Right lobe of liver (tissue), 6 donors: ENCODE measurements at regions not wholly inside any gene's neighbourhood (a gene's known extent, or its start where the extent isn't known, plus 50 kb on each side); places are given as distances from the start of the nearest gene placed in this dataset.

Experiments used
- ATAC-seq, 4 donors: fragments of 200-7000 bp; cut with Tn5 transposase; one replicate each; pipeline ENCODE4 v1.9.1; 2020; ENCODE audit warnings: mild to moderate bottlenecking in 4 of 4, moderate library complexity in 4 of 4
- DNase-seq, 3 donors: peaks; one replicate each; pipeline ENCODE4 v3.0.0-alpha.2; 2020
- H3K27ac ChIP-seq, 3 donors: fragments of 200-600 bp; one replicate each; pipeline ENCODE4 v1.8.0; 2022
- H3K27me3 ChIP-seq, 2 donors: fragments of 200-600 bp; one replicate each; pipeline ENCODE4 v1.8.0; 2022
- H3K36me3 ChIP-seq, 4 donors: fragments of 200-600 bp; sonication (generic) in 1 of 4; one replicate each; pipeline versions ENCODE4 v1.5.1 to v1.8.0; 2017 to 2022; ENCODE audit warnings: control low read depth in 1 of 4
- H3K4me1 ChIP-seq, 4 donors: fragments of 200-600 bp; sonication (generic) in 1 of 4; one replicate each; pipeline versions ENCODE4 v1.5.1 to v1.8.0; 2017 to 2022; ENCODE audit warnings: control low read depth in 1 of 4
- H3K4me3 ChIP-seq, 3 donors: fragments of 200-600 bp; one replicate each; pipeline ENCODE4 v1.8.0; 2022
- H3K9me3 ChIP-seq, 4 donors: fragments of 200-600 bp; sonication (generic) in 1 of 4; one replicate each; pipeline versions ENCODE4 v1.5.1 to v1.8.0; 2017 to 2022; ENCODE audit warnings: control low read depth in 1 of 4
- POLR2A ChIP-seq: fragments of 450-650 bp; IDR thresholded peaks from one replicate; pipeline ENCODE4 v1.6.1; 2017; ENCODE audit warnings: antibody characterized with exemption, mild to moderate bottlenecking
- WGBS: methylation state at CpG from one replicate; pipeline ENCODE4 v1.1.6; 2018; ENCODE audit warnings: low coverage, low lambda C conversion rate; ENCODE audit not compliant: insufficient coverage; ENCODE audit errors: missing lambda C conversion rate; 5-methylcytosine and 5-hydroxymethylcytosine counted together
- intact Hi-C, 2 donors: fragments of 100-400 bp; cut with DNase I; formaldehyde crosslinking; loops; one replicate each; pipeline versions ENCODE4 v1.11.2 to v1.14.1; 2022
- TF ChIP-seq, protein P1 (sequence below), 4 donors: fragments of 200-600 bp in 3 of 4; fragments of 450-650 bp in 1 of 4; IDR thresholded peaks; one replicate each; pipeline versions ENCODE4 v1.5.1 to v1.8.0; 2016 to 2022; ENCODE audit warnings: antibody characterized with exemption in 4 of 4, mild to moderate bottlenecking in 2 of 4
- donor health status: DM: no; HTN: yes; CAD: no.
- donor health status: DM: no; HTN: no; CAD: no.
- donor health status: DM: no; HTN: no; CAD: no.
- donor health status: DM: no; HTN: yes; CAD: no.
- donor health status: DM: no; HTN: yes; CAD: no.

- no peak for ATAC-seq
- intact Hi-C loops, result no loop called here
- TF ChIP-seq, protein P1, sequence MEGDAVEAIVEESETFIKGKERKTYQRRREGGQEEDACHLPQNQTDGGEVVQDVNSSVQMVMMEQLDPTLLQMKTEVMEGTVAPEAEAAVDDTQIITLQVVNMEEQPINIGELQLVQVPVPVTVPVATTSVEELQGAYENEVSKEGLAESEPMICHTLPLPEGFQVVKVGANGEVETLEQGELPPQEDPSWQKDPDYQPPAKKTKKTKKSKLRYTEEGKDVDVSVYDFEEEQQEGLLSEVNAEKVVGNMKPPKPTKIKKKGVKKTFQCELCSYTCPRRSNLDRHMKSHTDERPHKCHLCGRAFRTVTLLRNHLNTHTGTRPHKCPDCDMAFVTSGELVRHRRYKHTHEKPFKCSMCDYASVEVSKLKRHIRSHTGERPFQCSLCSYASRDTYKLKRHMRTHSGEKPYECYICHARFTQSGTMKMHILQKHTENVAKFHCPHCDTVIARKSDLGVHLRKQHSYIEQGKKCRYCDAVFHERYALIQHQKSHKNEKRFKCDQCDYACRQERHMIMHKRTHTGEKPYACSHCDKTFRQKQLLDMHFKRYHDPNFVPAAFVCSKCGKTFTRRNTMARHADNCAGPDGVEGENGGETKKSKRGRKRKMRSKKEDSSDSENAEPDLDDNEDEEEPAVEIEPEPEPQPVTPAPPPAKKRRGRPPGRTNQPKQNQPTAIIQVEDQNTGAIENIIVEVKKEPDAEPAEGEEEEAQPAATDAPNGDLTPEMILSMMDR (IDR thresholded peaks at IDR 0.05), result no peak
- TF ChIP-seq POLR2A, result no peak
Observed at GRCh38 chr6:10048370-10049297, 366.2 kb downstream of the TFAP2A start.

GRCh38 chr6:10042280-10042679 is 372.6 kb downstream of the TFAP2A start:
- H3K4me3 ChIP-seq, result no peak overlapping the region
- TF ChIP-seq, protein P1 (IDR thresholded peaks at IDR 0.05), result no peak
- no peak for TF ChIP-seq POLR2A
- H3K4me1 ChIP-seq, result no peaks in the 10 kb centered on the region
- intact Hi-C loops, result no loop called here
- ATAC-seq (no peak), DNase-seq (no peak)
- 52% methylated on average over 4 of the region's 4 CpGs for WGBS
- no peaks in the 10 kb centered on the region for H3K9me3 ChIP-seq
- no peaks in the 10 kb centered on the region for H3K27me3 ChIP-seq
- H3K27ac ChIP-seq, result no peak overlapping the region
- no peaks in the 10 kb centered on the region for H3K36me3 ChIP-seq

More at GRCh38 chr6:10048370-10049297, 366.2 kb downstream of the TFAP2A start:
- H3K27ac ChIP-seq, result no peak overlapping the region
- no peaks in the 10 kb centered on the region for H3K9me3 ChIP-seq
- H3K4me3 ChIP-seq, result no peak overlapping the region
- no peaks in the 10 kb centered on the region for H3K27me3 ChIP-seq
- H3K4me1 ChIP-seq, result no peaks in the 10 kb centered on the region
- H3K36me3 ChIP-seq, result no peaks in the 10 kb centered on the region
- no peak for DNase-seq
- 53% methylated on average over 6 of the region's 6 CpGs for WGBS

- TF ChIP-seq, protein P1 (IDR thresholded peaks at IDR 0.05), result no peak
- no peak for TF ChIP-seq POLR2A
- Histone ChIP-seq H3K27ac (peak overlapping the region in 1 of 3 donors; percentile 41), H3K4me1 (peaks cover 0 to 23% (median 4%) of the 10 kb centered on the region in 4 donors), H3K27me3 (no peaks in the 10 kb centered on the region), H3K4me3 (no peak overlapping the region), H3K9me3 (no peaks in the 10 kb centered on the region), H3K36me3 (no peaks in the 10 kb centered on the region)
- intact Hi-C loops, result no loop called here
- 8% methylated on average over 8 of the region's 10 CpGs for WGBS
- peak; percentile 71 to 88 (median 78) for DNase-seq
- peak; percentile 97 to 99 (median 98) for ATAC-seq
Observed at GRCh38 chr6:10033223-10033829, 381.5 kb downstream of the TFAP2A start.

GRCh38 chr6:10031617-10032016 is 383.3 kb downstream of the TFAP2A start:
- Histone ChIP-seq H3K27ac (no peak overlapping the region), H3K27me3 (no peaks in the 10 kb centered on the region), H3K9me3 (no peaks in the 10 kb centered on the region), H3K4me1 (peaks cover 0 to 23% (median 4%) of the 10 kb centered on the region in 4 donors), H3K36me3 (no peaks in the 10 kb centered on the region), H3K4me3 (no peak overlapping the region)
- DNase-seq (no peak), ATAC-seq (no peak)
- intact Hi-C loops, result no loop called here
- 22% methylated on average over 2 of the region's 2 CpGs for WGBS
- TF ChIP-seq, protein P1 (IDR thresholded peaks at IDR 0.05), result no peak
- no peak for TF ChIP-seq POLR2A
